OCI-LY3 (cell line): ENCODE measurements at regions not wholly inside any gene's neighbourhood (a gene's known extent, or its start where the extent isn't known, plus 50 kb on each side); places are given as distances from the start of the nearest gene placed in this dataset.

ENCODE experiments used
- H2AFZ ChIP-seq: fragments of 200-600, 300-600 bp; shearing (Covaris generic); 2 replicates; pipeline ENCODE4 v1.6.0; 2014; ENCODE audit warnings: antibody characterized with exemption, low read depth, low read length
- H3K27ac ChIP-seq: fragments of 200-600, 300-600 bp; sonication (generic); 2 replicates; pipeline ENCODE4 v1.5.1; 2014; ENCODE audit warnings: mild to moderate bottlenecking, low read length, moderate library complexity, mixed read lengths
- H3K27me3 ChIP-seq: fragments of 200-600, 300-600 bp; sonication (generic); 2 replicates; pipeline ENCODE4 v1.6.1; 2014; ENCODE audit warnings: low read depth, low read length, mixed read lengths
- H3K36me3 ChIP-seq: fragments of 200-600, 300-600 bp; sonication (generic); replicated peaks from 2 replicates; pipeline ENCODE3; 2014; ENCODE audit warnings: low read depth, low read length, mixed read lengths
- H3K4me1 ChIP-seq: fragments of 300-600, 200-600 bp; sonication (generic); 2 replicates; pipeline ENCODE4 v1.6.1; 2014; ENCODE audit warnings: low read length, mixed read lengths
- H3K4me2 ChIP-seq: fragments of 200-600, 300-600 bp; sonication (generic); 2 replicates; pipeline ENCODE4 v1.6.1; 2014; ENCODE audit warnings: low read length, mixed read lengths
- H3K4me3 ChIP-seq: fragments of 300-600, 200-600 bp; sonication (generic); 2 replicates; pipeline ENCODE4 v1.5.1; 2014; ENCODE audit warnings: antibody characterized with exemption, mild to moderate bottlenecking, low read length, moderate library complexity
- H3K79me2 ChIP-seq: fragments of 300-600, 200-600 bp; shearing (Covaris generic); 2 replicates; pipeline ENCODE4 v1.6.1; 2014; ENCODE audit warnings: mild to moderate bottlenecking, low read length, mixed read lengths
- H3K9ac ChIP-seq: fragments of 300-600, 200-600 bp; shearing (Covaris generic); 2 replicates; pipeline ENCODE4 v1.6.0; 2014; ENCODE audit warnings: mild to moderate bottlenecking, low read length, moderate library complexity
- H3K9me3 ChIP-seq: fragments of 200-600, 300-600 bp; shearing (Covaris generic); 2 replicates; pipeline ENCODE4 v1.6.1; 2014; ENCODE audit warnings: low read length, mixed read lengths; ENCODE audit not compliant: insufficient read depth
- H4K20me1 ChIP-seq: fragments of 200-600, 300-600 bp; sonication (generic); 2 replicates; pipeline ENCODE4 v1.6.1; 2016; ENCODE audit warnings: low read length, mixed read lengths; ENCODE audit not compliant: insufficient read depth
- EZH2phosphoT487 ChIP-seq: fragments of 200-600 bp; shearing (Covaris generic); IDR thresholded peaks from 2 replicates; pipeline ENCODE4 v1.6.1; 2018; ENCODE audit warnings: antibody characterized with exemption, mixed run types, low read depth
- TF ChIP-seq, protein P1 (sequence below): fragments of 200-600, 300-600 bp; sonication (generic); IDR thresholded peaks from 2 replicates; pipeline ENCODE4 v1.5.1; 2014; ENCODE audit warnings: antibody characterized with exemption, low read length, low read depth

- Histone ChIP-seq H3K27ac (no peak overlapping the region), H3K4me1 (no peaks in the 10 kb centered on the region), H2AFZ (no peak overlapping the region), H3K9me3 (no peaks in the 10 kb centered on the region), H3K36me3 (no peaks in the 10 kb centered on the region), H3K9ac (no peak overlapping the region), H3K4me3 (no peak overlapping the region), H4K20me1 (no peaks in the 10 kb centered on the region), H3K4me2 (no peak overlapping the region), H3K27me3 (no peaks in the 10 kb centered on the region), H3K79me2 (no peaks in the 10 kb centered on the region)
- TF ChIP-seq, protein P1, sequence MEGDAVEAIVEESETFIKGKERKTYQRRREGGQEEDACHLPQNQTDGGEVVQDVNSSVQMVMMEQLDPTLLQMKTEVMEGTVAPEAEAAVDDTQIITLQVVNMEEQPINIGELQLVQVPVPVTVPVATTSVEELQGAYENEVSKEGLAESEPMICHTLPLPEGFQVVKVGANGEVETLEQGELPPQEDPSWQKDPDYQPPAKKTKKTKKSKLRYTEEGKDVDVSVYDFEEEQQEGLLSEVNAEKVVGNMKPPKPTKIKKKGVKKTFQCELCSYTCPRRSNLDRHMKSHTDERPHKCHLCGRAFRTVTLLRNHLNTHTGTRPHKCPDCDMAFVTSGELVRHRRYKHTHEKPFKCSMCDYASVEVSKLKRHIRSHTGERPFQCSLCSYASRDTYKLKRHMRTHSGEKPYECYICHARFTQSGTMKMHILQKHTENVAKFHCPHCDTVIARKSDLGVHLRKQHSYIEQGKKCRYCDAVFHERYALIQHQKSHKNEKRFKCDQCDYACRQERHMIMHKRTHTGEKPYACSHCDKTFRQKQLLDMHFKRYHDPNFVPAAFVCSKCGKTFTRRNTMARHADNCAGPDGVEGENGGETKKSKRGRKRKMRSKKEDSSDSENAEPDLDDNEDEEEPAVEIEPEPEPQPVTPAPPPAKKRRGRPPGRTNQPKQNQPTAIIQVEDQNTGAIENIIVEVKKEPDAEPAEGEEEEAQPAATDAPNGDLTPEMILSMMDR: no peak
- TF ChIP-seq EZH2phosphoT487: no peak
Measured at GRCh38 chr3:30555968-30556367, 50.4 kb upstream of the TGFBR2 start.
